ENCODE measurements at regions not wholly inside any gene's neighbourhood (a gene's known extent, or its start where the extent isn't known, plus 50 kb on each side); places are given as distances from the start of the nearest gene placed in this dataset.

- Histone ChIP-seq H3K4me2 (ENCODE audit: low read length) (no peak overlapping the region), H3K4me1 (ENCODE audit: control insufficient read depth, low read depth, low read length) (peaks cover 17% of the 10 kb centered on the region), H3K18ac (ENCODE audit: low read length) (no peak overlapping the region), H3K27ac (ENCODE audit: low read depth, low read length) (no peak overlapping the region), H2AK5ac (ENCODE audit: low read length) (no peak overlapping the region), H3K9ac (ENCODE audit: low read length) (no peak overlapping the region), H3K56ac (ENCODE audit: low read length) (no peak overlapping the region), H4K5ac (ENCODE audit: low read length) (no peak overlapping the region), H4K8ac (ENCODE audit: low read depth, low read length) (no peak overlapping the region), H3K4me3 (ENCODE audit: low read length) (no peak overlapping the region), H3K4ac (ENCODE audit: low read depth, low read length) (no peak overlapping the region), H3K36me3 (ENCODE audit: control insufficient read depth, insufficient read depth, low read length) (no peaks in the 10 kb centered on the region), H3K23ac (ENCODE audit: low read length) (no peak overlapping the region), H2BK120ac (ENCODE audit: low read depth, low read length) (no peak overlapping the region), H2BK15ac (replicated peaks; ENCODE audit: low read depth) (no peak overlapping the region), H2BK5ac (ENCODE audit: low read length) (no peak overlapping the region), H3K79me2 (ENCODE audit: control insufficient read depth, insufficient read depth, low read length) (no peaks in the 10 kb centered on the region), H3K79me1 (ENCODE audit: low read length) (no peaks in the 10 kb centered on the region), H3K27me3 (ENCODE audit: insufficient read depth, low read length, poor library complexity) (no peaks in the 10 kb centered on the region)
- no peak for DNase-seq
- WGBS (ENCODE audit: extremely low coverage, insufficient coverage, low lambda C conversion rate) = no CpG with 5 or more reads among the region's 2 CpGs
Observed at GRCh38 chr1:201752333-201752732, 76.6 kb upstream of the IPO9 start.

- no peak for DNase-seq
- Histone ChIP-seq H3K4me2 (ENCODE audit: low read length) (no peak overlapping the region), H3K27me3 (ENCODE audit: insufficient read depth, low read length, poor library complexity) (no peaks in the 10 kb centered on the region), H2BK15ac (replicated peaks; ENCODE audit: low read depth) (no peak overlapping the region), H3K4ac (ENCODE audit: low read depth, low read length) (no peak overlapping the region), H4K8ac (ENCODE audit: low read depth, low read length) (no peak overlapping the region), H3K9ac (ENCODE audit: low read length) (no peak overlapping the region), H4K5ac (ENCODE audit: low read length) (no peak overlapping the region), H2BK5ac (ENCODE audit: low read length) (no peak overlapping the region), H2BK120ac (ENCODE audit: low read depth, low read length) (no peak overlapping the region), H3K4me1 (ENCODE audit: control insufficient read depth, low read depth, low read length) (peaks cover 15% of the 10 kb centered on the region), H3K23ac (ENCODE audit: low read length) (no peak overlapping the region), H3K27ac (ENCODE audit: low read depth, low read length) (no peak overlapping the region), H3K4me3 (ENCODE audit: low read length) (no peak overlapping the region), H3K36me3 (ENCODE audit: control insufficient read depth, insufficient read depth, low read length) (no peaks in the 10 kb centered on the region), H3K79me1 (ENCODE audit: low read length) (no peaks in the 10 kb centered on the region), H3K79me2 (ENCODE audit: control insufficient read depth, insufficient read depth, low read length) (no peaks in the 10 kb centered on the region), H3K56ac (ENCODE audit: low read length) (no peak overlapping the region), H2AK5ac (ENCODE audit: low read length) (no peak overlapping the region), H3K18ac (ENCODE audit: low read length) (no peak overlapping the region)
- WGBS (ENCODE audit: extremely low coverage, insufficient coverage, low lambda C conversion rate) = no CpG with 5 or more reads among the region's 3 CpGs
Observed at GRCh38 chr1:201753492-201753891, 75.5 kb upstream of the IPO9 start.

DNA sequence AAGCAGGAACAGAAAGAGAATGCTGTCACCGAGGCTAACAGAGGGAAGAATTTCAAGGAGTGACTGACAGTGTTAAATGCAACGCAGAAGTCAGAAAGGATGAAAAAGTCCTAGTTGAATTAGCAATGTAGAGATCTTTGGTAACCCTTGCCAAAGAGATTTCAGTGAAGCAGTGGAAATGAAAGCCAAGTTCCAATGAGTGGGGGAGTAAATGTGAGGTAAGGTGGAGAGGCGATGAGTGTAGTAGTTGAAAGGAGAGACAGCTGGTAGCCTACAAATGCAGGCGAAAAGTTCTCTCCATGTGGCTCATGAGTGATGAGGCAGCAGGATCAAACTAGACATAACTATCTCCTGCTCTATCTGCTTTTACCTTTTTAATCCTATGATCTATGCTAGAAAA is 74.6 kb upstream of the IPO9 start:
- H3K27ac ChIP-seq (ENCODE audit: low read depth, low read length) = no peak overlapping the region
- no peak overlapping the region for H2AK5ac ChIP-seq (ENCODE audit: low read length)
- no peaks in the 10 kb centered on the region for H3K27me3 ChIP-seq (ENCODE audit: insufficient read depth, low read length, poor library complexity)
- H3K4me1 ChIP-seq (ENCODE audit: control insufficient read depth, low read depth, low read length) = peaks cover 15% of the 10 kb centered on the region
- H4K5ac ChIP-seq (ENCODE audit: low read length) = no peak overlapping the region
- H3K9ac ChIP-seq (ENCODE audit: low read length) = no peak overlapping the region
- H2BK5ac ChIP-seq (ENCODE audit: low read length) = no peak overlapping the region
- no peak overlapping the region for H4K8ac ChIP-seq (ENCODE audit: low read depth, low read length)
- H2BK15ac ChIP-seq (replicated peaks; ENCODE audit: low read depth) = no peak overlapping the region
- H3K4me3 ChIP-seq (ENCODE audit: low read length) = no peak overlapping the region
- no peak overlapping the region for H3K4me2 ChIP-seq (ENCODE audit: low read length)
- H3K4ac ChIP-seq (ENCODE audit: low read depth, low read length) = no peak overlapping the region
- H3K56ac ChIP-seq (ENCODE audit: low read length) = no peak overlapping the region
- H3K23ac ChIP-seq (ENCODE audit: low read length) = no peak overlapping the region
- no CpG with 5 or more reads among the region's 4 CpGs for WGBS (ENCODE audit: extremely low coverage, insufficient coverage, low lambda C conversion rate)
- no peak overlapping the region for H2BK120ac ChIP-seq (ENCODE audit: low read depth, low read length)
- H3K79me1 ChIP-seq (ENCODE audit: low read length) = no peaks in the 10 kb centered on the region
- DNase-seq = no peak
- H3K79me2 ChIP-seq (ENCODE audit: control insufficient read depth, insufficient read depth, low read length) = no peaks in the 10 kb centered on the region
- no peaks in the 10 kb centered on the region for H3K36me3 ChIP-seq (ENCODE audit: control insufficient read depth, insufficient read depth, low read length)
- H3K18ac ChIP-seq (ENCODE audit: low read length) = no peak overlapping the region

DNA sequence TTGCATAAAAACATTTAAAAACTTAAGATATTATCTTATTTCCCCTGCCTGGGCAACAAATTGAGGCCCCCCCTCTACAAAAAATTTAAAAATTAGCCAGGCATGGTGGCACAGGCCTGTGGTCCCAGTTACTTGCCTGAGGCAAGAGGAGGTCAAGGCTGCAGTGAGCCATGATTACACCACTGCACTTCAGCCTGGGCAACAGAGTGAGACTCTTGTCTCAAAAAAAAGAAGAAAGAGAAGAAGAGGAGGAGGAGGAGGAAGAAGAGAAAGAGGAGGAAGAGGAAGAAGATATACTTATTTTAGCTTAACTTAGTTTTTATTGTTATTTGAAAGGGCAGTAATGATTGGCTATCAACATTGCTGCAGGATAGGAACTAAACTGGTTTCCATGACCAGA is 73.8 kb upstream of the IPO9 start:
- Histone ChIP-seq H2BK15ac (replicated peaks; ENCODE audit: low read depth) (no peak overlapping the region), H3K18ac (ENCODE audit: low read length) (no peak overlapping the region), H2BK120ac (ENCODE audit: low read depth, low read length) (no peak overlapping the region), H3K4ac (ENCODE audit: low read depth, low read length) (no peak overlapping the region), H3K79me2 (ENCODE audit: control insufficient read depth, insufficient read depth, low read length) (no peaks in the 10 kb centered on the region), H3K9ac (ENCODE audit: low read length) (no peak overlapping the region), H3K4me3 (ENCODE audit: low read length) (no peak overlapping the region), H3K36me3 (ENCODE audit: control insufficient read depth, insufficient read depth, low read length) (no peaks in the 10 kb centered on the region), H3K56ac (ENCODE audit: low read length) (no peak overlapping the region), H2AK5ac (ENCODE audit: low read length) (no peak overlapping the region), H4K8ac (ENCODE audit: low read depth, low read length) (no peak overlapping the region), H3K27ac (ENCODE audit: low read depth, low read length) (no peak overlapping the region), H4K5ac (ENCODE audit: low read length) (no peak overlapping the region), H3K23ac (ENCODE audit: low read length) (no peak overlapping the region), H3K4me1 (ENCODE audit: control insufficient read depth, low read depth, low read length) (peaks cover 15% of the 10 kb centered on the region), H3K4me2 (ENCODE audit: low read length) (no peak overlapping the region), H3K27me3 (ENCODE audit: insufficient read depth, low read length, poor library complexity) (no peaks in the 10 kb centered on the region), H2BK5ac (ENCODE audit: low read length) (no peak overlapping the region), H3K79me1 (ENCODE audit: low read length) (no peaks in the 10 kb centered on the region)
- DNase-seq = no peak

- no peak overlapping the region for H3K4ac ChIP-seq (ENCODE audit: low read depth, low read length)
- H3K9ac ChIP-seq (ENCODE audit: low read length) = no peak overlapping the region
- no peaks in the 10 kb centered on the region for H3K79me1 ChIP-seq (ENCODE audit: low read length)
- peaks cover 14% of the 10 kb centered on the region for H3K4me1 ChIP-seq (ENCODE audit: control insufficient read depth, low read depth, low read length)
- H4K5ac ChIP-seq (ENCODE audit: low read length) = no peak overlapping the region
- H3K23ac ChIP-seq (ENCODE audit: low read length) = no peak overlapping the region
- no peak overlapping the region for H3K18ac ChIP-seq (ENCODE audit: low read length)
- no peaks in the 10 kb centered on the region for H3K27me3 ChIP-seq (ENCODE audit: insufficient read depth, low read length, poor library complexity)
- no peak for DNase-seq
- no peaks in the 10 kb centered on the region for H3K36me3 ChIP-seq (ENCODE audit: control insufficient read depth, insufficient read depth, low read length)
- H4K8ac ChIP-seq (ENCODE audit: low read depth, low read length) = no peak overlapping the region
- no peak overlapping the region for H2BK15ac ChIP-seq (replicated peaks; ENCODE audit: low read depth)
- H3K56ac ChIP-seq (ENCODE audit: low read length) = no peak overlapping the region
- no peak overlapping the region for H2AK5ac ChIP-seq (ENCODE audit: low read length)
- no peak overlapping the region for H3K4me3 ChIP-seq (ENCODE audit: low read length)
- H2BK5ac ChIP-seq (ENCODE audit: low read length) = no peak overlapping the region
- H3K79me2 ChIP-seq (ENCODE audit: control insufficient read depth, insufficient read depth, low read length) = no peaks in the 10 kb centered on the region
- no peak overlapping the region for H2BK120ac ChIP-seq (ENCODE audit: low read depth, low read length)
- H3K4me2 ChIP-seq (ENCODE audit: low read length) = no peak overlapping the region
- H3K27ac ChIP-seq (ENCODE audit: low read depth, low read length) = no peak overlapping the region
Observed at GRCh38 chr1:201756406-201756805, 72.6 kb upstream of the IPO9 start.

GRCh38 chr1:201758499-201759050 is 70.4 kb upstream of the IPO9 start:
- H3K9ac ChIP-seq (ENCODE audit: low read length) = no peak overlapping the region
- no peak overlapping the region for H3K23ac ChIP-seq (ENCODE audit: low read length)
- H3K4me2 ChIP-seq (ENCODE audit: low read length) = no peak overlapping the region
- no peaks in the 10 kb centered on the region for H3K27me3 ChIP-seq (ENCODE audit: insufficient read depth, low read length, poor library complexity)
- H2BK120ac ChIP-seq (ENCODE audit: low read depth, low read length) = no peak overlapping the region
- H3K4me1 ChIP-seq (ENCODE audit: control insufficient read depth, low read depth, low read length) = peaks cover 5% of the 10 kb centered on the region
- H3K27ac ChIP-seq (ENCODE audit: low read depth, low read length) = no peak overlapping the region
- H4K8ac ChIP-seq (ENCODE audit: low read depth, low read length) = no peak overlapping the region
- no peak overlapping the region for H3K4ac ChIP-seq (ENCODE audit: low read depth, low read length)
- no peak for DNase-seq
- no peak overlapping the region for H3K18ac ChIP-seq (ENCODE audit: low read length)
- no peak overlapping the region for H4K5ac ChIP-seq (ENCODE audit: low read length)
- no peak overlapping the region for H2BK15ac ChIP-seq (replicated peaks; ENCODE audit: low read depth)
- H3K56ac ChIP-seq (ENCODE audit: low read length) = no peak overlapping the region
- H3K79me2 ChIP-seq (ENCODE audit: control insufficient read depth, insufficient read depth, low read length) = no peaks in the 10 kb centered on the region
- H3K79me1 ChIP-seq (ENCODE audit: low read length) = no peaks in the 10 kb centered on the region
- H2BK5ac ChIP-seq (ENCODE audit: low read length) = no peak overlapping the region
- WGBS (ENCODE audit: extremely low coverage, insufficient coverage, low lambda C conversion rate) = no CpG with 5 or more reads among the region's 4 CpGs
- no peak overlapping the region for H3K4me3 ChIP-seq (ENCODE audit: low read length)
- no peaks in the 10 kb centered on the region for H3K36me3 ChIP-seq (ENCODE audit: control insufficient read depth, insufficient read depth, low read length)
- H2AK5ac ChIP-seq (ENCODE audit: low read length) = no peak overlapping the region

Data from mesendoderm (in vitro differentiated cells).